OCI-LY3 (cell line): ENCODE measurements at regions not wholly inside any gene's neighbourhood (a gene's known extent, or its start where the extent isn't known, plus 50 kb on each side); places are given as distances from the start of the nearest gene placed in this dataset.

ENCODE experiments used
- CTCF ChIP-seq: fragments of 200-600, 300-600 bp; sonication (generic); IDR thresholded peaks from 2 replicates; pipeline ENCODE4 v1.5.1; 2014; ENCODE audit warnings: antibody characterized with exemption, low read length, low read depth
- EZH2phosphoT487 ChIP-seq: fragments of 200-600 bp; shearing (Covaris generic); IDR thresholded peaks from 2 replicates; pipeline ENCODE4 v1.6.1; 2018; ENCODE audit warnings: antibody characterized with exemption, mixed run types, low read depth

- TF ChIP-seq CTCF (no peak), EZH2phosphoT487 (no peak)
Measured at GRCh38 chr13:47757466-47758080, 243.5 kb downstream of the SUCLA2 start.
